HCT116 (cell line): ENCODE measurements at regions not wholly inside any gene's neighbourhood (a gene's known extent, or its start where the extent isn't known, plus 50 kb on each side); places are given as distances from the start of the nearest gene placed in this dataset.

Source experiments
- ATAC-seq: fragments of 200-7000 bp; cut with Tn5 transposase; 2 replicates; pipeline ENCODE4 v1.9.1; 2020; ENCODE audit warnings: mild to moderate bottlenecking, moderate library complexity
- BruUV-seq: library from RNA; stranded (reverse); fragments of 400-500 nt; replicated peaks from 2 replicates; lab custom pipeline; 2021; lab: Mats Ljungman, UMichigan
- CTCF ChIA-PET: fragments of 300-600 bp; sonication (Branson Sonifier 250); formaldehyde crosslinking; loops from one replicate; lab custom pipeline; 2021; ENCODE audit warnings: antibody characterized with exemption; lab: Charles Lee
- POLR2A ChIA-PET: fragments of 300-600, 350-600 bp; sonication (Branson Sonifier 250); formaldehyde crosslinking; loops from one replicate; lab custom pipeline; 2021; ENCODE audit warnings: antibody characterized with exemption; lab: Charles Lee
- RAD21 ChIA-PET, 2 experiments: fragments of 300-600 bp; sonication (Branson Sonifier 250); formaldehyde crosslinking; loops; one replicate each; lab custom pipeline; 2023; ENCODE audit warnings: low total read pairs in 2 of 2; ENCODE audit not compliant: uncharacterized antibody in 2 of 2, unreplicated experiment in 2 of 2, low non-redundant PET in 1 of 2; lab: Charles Lee
- DNase-seq: peaks from one replicate; pipeline ENCODE4 v3.0.0-alpha.2; 2010; ENCODE audit warnings: low read depth, low spot score
- H2AFZ ChIP-seq: fragments of 200-600 bp; shearing (Covaris generic), sonication (generic); 2 replicates; pipeline ENCODE4 v1.6.1; 2017; ENCODE audit warnings: low read depth, mixed run types, mixed read lengths, antibody characterized with exemption, low read length; ENCODE audit not compliant: poor library complexity, severe bottlenecking
- H3K27ac ChIP-seq: 2 replicates; pipeline ENCODE4 v1.5.1; 2012; ENCODE audit warnings: low read depth, low read length
- H3K27me3 ChIP-seq: fragments of 200-600 bp; sonication (generic); 2 replicates; pipeline ENCODE4 v1.6.1; 2016; ENCODE audit warnings: mixed run types, low read length, mixed read lengths; ENCODE audit not compliant: insufficient read depth
- H3K36me3 ChIP-seq, 2 experiments: fragments of 200-500 bp in 1 of 2; fragments of 200-600 bp in 1 of 2; sonication (Bioruptor generic) in 1 of 2; sonication (generic) in 1 of 2; 2 replicates each; pipeline versions ENCODE4 v1.5.1 to v1.6.1; 2014 to 2016; ENCODE audit warnings: low read length in 2 of 2, inconsistent platforms in 1 of 2, mixed read lengths in 1 of 2, mixed run types in 1 of 2; ENCODE audit not compliant: insufficient read depth in 2 of 2, control insufficient read depth in 1 of 2
- H3K4me1 ChIP-seq, 2 experiments: fragments of 200-600 bp in 1 of 2; sonication (generic) in 1 of 2; 2 replicates each; pipeline versions ENCODE4 v1.5.1 to v1.6.1; 2012 to 2017; ENCODE audit warnings: low read length in 2 of 2, inconsistent platforms in 1 of 2, mild to moderate bottlenecking in 1 of 2, mixed read lengths in 1 of 2, mixed run types in 1 of 2, moderate library complexity in 1 of 2; ENCODE audit not compliant: insufficient read depth in 2 of 2, control insufficient read depth in 1 of 2
- H3K4me2 ChIP-seq: fragments of 200-600 bp; sonication (generic); 2 replicates; pipeline ENCODE4 v1.6.1; 2017; ENCODE audit warnings: mixed run types, low read length, mixed read lengths
- H3K4me3 ChIP-seq, 2 experiments: fragments of 200-600 bp in 1 of 2; sonication (generic) in 1 of 2; replicated peaks in 1 of 2; 2 replicates each; pipeline ENCODE4 v1.5.1; 2011 to 2016; ENCODE audit warnings: low read length in 2 of 2, control low read depth in 1 of 2, low read depth in 1 of 2, mild to moderate bottlenecking in 1 of 2, mixed read lengths in 1 of 2, mixed run types in 1 of 2
- H3K79me2 ChIP-seq: fragments of 200-600 bp; sonication (generic); 2 replicates; pipeline ENCODE4 v1.6.1; 2017; ENCODE audit warnings: mild to moderate bottlenecking, mixed run types, low read length, moderate library complexity, mixed read lengths; ENCODE audit not compliant: insufficient read depth
- H3K9ac ChIP-seq: fragments of 200-600 bp; sonication (generic); 2 replicates; pipeline ENCODE4 v1.6.1; 2016; ENCODE audit warnings: low read length, mixed read lengths
- H3K9me2 ChIP-seq: fragments of 200-600 bp; sonication (generic), shearing (Covaris generic); 2 replicates; pipeline ENCODE4 v1.6.1; 2017; ENCODE audit warnings: mixed run types, mild to moderate bottlenecking, moderate library complexity; ENCODE audit not compliant: insufficient read depth
- H3K9me3 ChIP-seq, 2 experiments: fragments of 200-500 bp in 1 of 2; fragments of 200-600 bp in 1 of 2; sonication (Bioruptor generic) in 1 of 2; sonication (generic) in 1 of 2; 2 replicates each; pipeline ENCODE4 v1.6.1; 2014 to 2017; ENCODE audit warnings: low read length in 2 of 2, mixed read lengths in 2 of 2, inconsistent platforms in 1 of 2, low read depth in 1 of 2, mild to moderate bottlenecking in 1 of 2, mixed run types in 1 of 2, moderate library complexity in 1 of 2; ENCODE audit not compliant: control insufficient read depth in 1 of 2, insufficient read depth in 1 of 2
- H4K20me1 ChIP-seq: fragments of 200-600 bp; sonication (generic), shearing (Covaris generic); 2 replicates; pipeline ENCODE4 v1.6.1; 2017; ENCODE audit warnings: mixed run types, mild to moderate bottlenecking, moderate library complexity; ENCODE audit not compliant: insufficient read depth
- CBX3 ChIP-seq: IDR thresholded peaks from 2 replicates; pipeline ENCODE4 v1.6.1; 2012; ENCODE audit warnings: low read depth
- CEBPB ChIP-seq: IDR thresholded peaks from 2 replicates; pipeline ENCODE4 v1.6.1; 2012; ENCODE audit warnings: low read depth
- EGR1 ChIP-seq: IDR thresholded peaks from 2 replicates; pipeline ENCODE4 v1.6.1; 2012; ENCODE audit warnings: low read depth
- ELF1 ChIP-seq: IDR thresholded peaks from 2 replicates; pipeline ENCODE4 v1.6.1; 2012; ENCODE audit warnings: low read depth, borderline replicate concordance
- EZH2 ChIP-seq: fragments of 200-600 bp; sonication (generic); IDR thresholded peaks from 2 replicates; pipeline ENCODE4 v1.6.1; 2017; ENCODE audit warnings: antibody characterized with exemption, mixed run types
- EZH2phosphoT487 ChIP-seq: fragments of 200-600 bp; IDR thresholded peaks from 2 replicates; pipeline ENCODE4 v1.6.1; 2018; ENCODE audit warnings: antibody characterized with exemption, borderline replicate concordance
- FOSL1 ChIP-seq: IDR thresholded peaks from 2 replicates; pipeline ENCODE4 v1.6.1; 2012; ENCODE audit warnings: low read depth
- POLR2AphosphoS5 ChIP-seq: IDR thresholded peaks from 2 replicates; pipeline ENCODE4 v1.6.1; 2011; ENCODE audit warnings: mild to moderate bottlenecking, low read depth, low read length, moderate library complexity
- REST ChIP-seq: IDR thresholded peaks from 2 replicates; pipeline ENCODE4 v1.6.1; 2012; ENCODE audit warnings: low read depth
- SIN3A ChIP-seq: IDR thresholded peaks from 2 replicates; pipeline ENCODE4 v1.6.1; 2012; ENCODE audit warnings: low read depth
- SP1 ChIP-seq: IDR thresholded peaks from 2 replicates; pipeline ENCODE4 v1.6.1; 2012; ENCODE audit warnings: low read depth
- SRF ChIP-seq: IDR thresholded peaks from 2 replicates; pipeline ENCODE4 v1.6.1; 2012; ENCODE audit warnings: low read depth
- TCF7L2 ChIP-seq: IDR thresholded peaks from 2 replicates; pipeline ENCODE4 v1.7.0; 2011; ENCODE audit warnings: borderline replicate concordance, inconsistent platforms; ENCODE audit not compliant: insufficient read depth, insufficient read length; ENCODE audit errors: extremely low read depth
- ZFX ChIP-seq: fragments of 450-650 bp; IDR thresholded peaks from 2 replicates; pipeline ENCODE4 v1.6.1; 2017
- ZNF274 ChIP-seq: fragments of 200-500 bp; sonication (Bioruptor generic); IDR thresholded peaks from 2 replicates; pipeline ENCODE4 v1.6.1; 2014; ENCODE audit warnings: mild to moderate bottlenecking, low read depth, low read length, inconsistent platforms
- intact Hi-C: fragments of 100-400 bp; cut with micrococcal nuclease; formaldehyde crosslinking; loops from 2 replicates; pipeline ENCODE4 v1.10.0; 2022
- TF ChIP-seq, protein P1 (sequence below): IDR thresholded peaks from 2 replicates; pipeline ENCODE4 v1.6.1; 2012
- TF ChIP-seq, protein P2 (sequence below): IDR thresholded peaks from 2 replicates; pipeline ENCODE4 v1.6.1; 2012

- H3K9ac ChIP-seq, result no peak overlapping the region
- H2AFZ ChIP-seq, result no peak overlapping the region
- H3K27me3 ChIP-seq, result peaks cover 6% of the 10 kb centered on the region; the same call in 1 of the 2 replicates
- RAD21 ChIA-PET, result no interaction called here
- no peaks in the 10 kb centered on the region for H4K20me1 ChIP-seq
- TF ChIP-seq ELF1 (no peak), CBX3 (no peak), SRF (no peak), REST (no peak), FOSL1 (no peak), ZFX (no peak), EZH2 (no peak), EGR1 (no peak), CEBPB (no peak), SIN3A (no peak), POLR2AphosphoS5 (no peak), ZNF274 (no peak), TCF7L2 (no peak), SP1 (no peak), EZH2phosphoT487 (no peak)
- TF ChIP-seq, protein P1, sequence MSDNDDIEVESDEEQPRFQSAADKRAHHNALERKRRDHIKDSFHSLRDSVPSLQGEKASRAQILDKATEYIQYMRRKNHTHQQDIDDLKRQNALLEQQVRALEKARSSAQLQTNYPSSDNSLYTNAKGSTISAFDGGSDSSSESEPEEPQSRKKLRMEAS, result no peak
- TF ChIP-seq, protein P2, sequence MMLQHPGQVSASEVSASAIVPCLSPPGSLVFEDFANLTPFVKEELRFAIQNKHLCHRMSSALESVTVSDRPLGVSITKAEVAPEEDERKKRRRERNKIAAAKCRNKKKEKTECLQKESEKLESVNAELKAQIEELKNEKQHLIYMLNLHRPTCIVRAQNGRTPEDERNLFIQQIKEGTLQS, result no peak
- no peaks in the 10 kb centered on the region for H3K9me3 ChIP-seq
- H3K36me3 ChIP-seq, result no peaks in the 10 kb centered on the region
- intact Hi-C loops, result no loop called here
- H3K4me3 ChIP-seq, result no peak overlapping the region
- CTCF ChIA-PET, result no interaction called here
- no peaks in the 10 kb centered on the region for H3K9me2 ChIP-seq
- no peak overlapping the region for H3K27ac ChIP-seq
- no peaks in the 10 kb centered on the region for H3K4me1 ChIP-seq
- DNase-seq (no peak), ATAC-seq (no peak)
- POLR2A ChIA-PET, result no interaction called here
- no TSS peak for BruUV-seq
- H3K79me2 ChIP-seq, result no peaks in the 10 kb centered on the region
- no peak overlapping the region for H3K4me2 ChIP-seq
Observed at GRCh38 chr5:145222622-145223021, 612.5 kb downstream of the PRELID2 start.
